Kidney glomerular epithelial cell (primary cell): ENCODE measurements at regions not wholly inside any gene's neighbourhood (a gene's known extent, or its start where the extent isn't known, plus 50 kb on each side); places are given as distances from the start of the nearest gene placed in this dataset.

Experiments
- DNase-seq: peaks from one replicate; lab custom pipeline; 2025; lab: John Stamatoyannopoulos, UW

DNA sequence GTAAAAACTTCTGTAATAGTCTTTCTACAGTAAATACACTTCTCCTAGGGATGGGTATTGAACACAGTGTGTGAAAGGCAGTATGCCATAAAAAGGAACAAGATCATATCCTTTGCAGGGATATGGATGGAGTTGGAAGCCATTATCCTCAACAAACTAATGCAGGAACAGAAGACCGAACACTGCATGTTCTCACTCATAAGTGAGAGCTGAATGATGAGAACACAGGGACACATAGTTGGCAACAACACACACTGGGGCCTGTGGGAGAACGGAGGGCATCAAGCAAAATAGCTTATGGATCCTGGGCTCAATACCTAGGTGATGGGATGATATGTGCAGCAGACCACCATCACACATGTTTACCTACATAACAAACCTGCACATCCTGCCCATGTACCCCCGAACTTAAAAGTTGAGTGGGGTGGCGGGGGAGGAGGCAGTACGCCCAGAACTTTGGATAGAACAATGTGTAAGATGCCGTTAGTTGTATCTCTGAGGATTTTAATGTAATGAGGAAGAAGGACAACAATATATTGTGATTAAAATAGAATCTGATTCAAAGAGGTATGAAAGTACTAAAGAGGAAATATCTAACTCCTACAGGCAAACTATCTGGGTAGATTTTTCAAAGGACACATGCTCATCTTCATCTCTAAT is 183.2 kb downstream of the NDFIP2 start:
- DNase-seq, result no peak

DNA sequence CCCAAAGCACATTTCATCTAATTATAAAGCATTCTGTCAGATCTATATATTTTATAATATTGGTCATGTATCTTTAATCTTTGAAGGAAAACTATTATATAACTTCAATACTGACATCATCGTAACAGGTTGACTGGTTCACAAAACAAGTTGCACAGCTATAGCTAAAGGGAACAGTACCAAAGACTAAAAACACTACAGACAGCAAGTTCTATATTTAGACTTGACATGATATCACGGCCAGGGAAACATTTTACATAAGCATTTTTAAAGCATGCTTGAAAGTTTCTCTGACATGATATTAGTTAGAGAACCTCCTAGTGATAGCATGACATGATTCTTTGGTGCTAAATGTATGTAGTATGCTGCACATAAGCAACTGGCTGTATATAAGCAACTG is 182.5 kb downstream of the NDFIP2 start:
- DNase-seq, result no peak

DNA sequence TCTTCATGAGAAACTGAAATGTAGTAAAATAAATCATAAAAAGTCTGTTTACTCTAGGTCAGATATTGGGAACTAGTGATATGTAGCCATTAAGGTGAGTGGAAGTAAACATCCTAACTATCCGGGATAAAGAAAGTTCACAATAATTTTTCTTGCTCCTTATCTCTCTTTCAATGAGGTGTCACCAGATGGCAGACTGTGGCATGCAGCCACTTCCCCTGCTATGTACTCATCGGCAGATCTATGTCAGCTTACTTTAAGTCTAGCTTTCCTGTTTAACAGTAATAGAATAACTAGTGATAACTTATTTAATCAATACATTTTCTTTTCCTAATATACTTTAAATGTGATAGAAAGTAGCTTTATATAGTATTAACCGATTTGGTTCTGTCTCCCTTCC is 181.9 kb downstream of the NDFIP2 start:
- DNase-seq, result no peak

DNA sequence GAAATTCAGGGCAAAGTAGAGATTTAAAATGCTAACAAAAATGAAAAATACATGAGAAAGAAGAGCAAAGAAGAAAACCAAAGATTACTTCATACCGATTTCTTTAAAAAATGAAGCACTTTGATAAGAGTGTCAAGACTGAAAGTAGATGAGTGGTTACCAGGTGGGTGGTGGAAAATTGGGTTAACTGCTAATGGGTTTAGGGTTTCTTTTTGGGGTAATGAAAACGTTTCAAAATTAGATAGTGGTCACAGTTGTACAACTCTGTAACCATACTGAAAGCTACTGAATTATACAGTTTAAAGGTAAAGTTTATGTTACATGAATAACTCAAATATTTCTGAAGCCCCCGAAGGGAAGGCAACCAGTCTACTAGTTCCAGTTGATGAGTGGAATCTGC is 179.4 kb downstream of the NDFIP2 start:
- DNase-seq, result no peak

DNA sequence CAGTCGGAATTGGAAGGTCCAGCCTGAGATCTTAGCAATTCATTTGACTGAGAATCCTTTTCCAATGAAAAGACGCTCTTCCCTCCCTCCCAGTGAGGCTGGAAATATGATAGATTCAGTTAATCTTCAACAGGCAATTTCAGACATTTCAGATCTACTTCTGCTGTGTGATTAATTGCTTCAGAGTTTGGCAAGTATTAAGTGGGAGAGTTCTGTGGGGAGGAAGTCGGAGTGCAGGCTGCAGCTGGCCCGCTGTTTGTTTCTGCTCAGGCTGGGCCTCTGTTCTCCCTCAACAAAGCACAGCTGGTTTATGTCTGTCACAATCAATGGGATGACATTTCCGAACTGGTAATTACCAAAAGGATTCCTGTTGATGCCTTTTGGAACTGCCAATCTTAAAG is 178.2 kb downstream of the NDFIP2 start:
- peak; percentile 46 for DNase-seq

DNA sequence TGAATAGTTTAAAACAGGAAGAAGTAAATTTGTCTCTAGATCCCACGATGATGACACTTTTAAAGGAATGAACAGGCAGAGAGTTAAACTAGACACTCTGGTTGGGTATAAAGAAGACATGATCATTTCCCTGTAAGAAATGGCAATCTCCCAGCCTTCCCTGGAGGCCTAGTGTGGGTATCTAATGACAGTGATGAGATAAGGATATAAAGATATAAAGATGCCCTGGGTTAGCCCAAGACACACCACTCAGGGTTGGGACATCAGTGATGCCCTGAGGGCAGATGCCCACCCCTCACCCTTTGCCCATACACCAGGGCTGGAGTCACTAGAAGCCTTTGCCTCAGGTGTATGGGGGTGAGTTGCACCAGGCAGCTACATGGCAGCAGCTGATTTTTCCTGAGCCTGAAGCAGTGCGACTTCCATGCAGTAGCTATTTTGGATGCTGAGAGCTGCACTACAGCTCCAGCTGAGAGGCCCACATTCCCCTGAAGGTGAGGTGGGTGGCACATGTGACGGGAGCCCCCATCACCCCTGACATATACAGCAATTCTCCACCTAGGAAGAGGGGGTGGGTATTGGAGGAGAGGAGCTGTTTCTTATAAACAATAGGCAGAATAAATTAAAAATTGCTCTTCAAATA is 177.5 kb downstream of the NDFIP2 start:
- no peak for DNase-seq

DNA sequence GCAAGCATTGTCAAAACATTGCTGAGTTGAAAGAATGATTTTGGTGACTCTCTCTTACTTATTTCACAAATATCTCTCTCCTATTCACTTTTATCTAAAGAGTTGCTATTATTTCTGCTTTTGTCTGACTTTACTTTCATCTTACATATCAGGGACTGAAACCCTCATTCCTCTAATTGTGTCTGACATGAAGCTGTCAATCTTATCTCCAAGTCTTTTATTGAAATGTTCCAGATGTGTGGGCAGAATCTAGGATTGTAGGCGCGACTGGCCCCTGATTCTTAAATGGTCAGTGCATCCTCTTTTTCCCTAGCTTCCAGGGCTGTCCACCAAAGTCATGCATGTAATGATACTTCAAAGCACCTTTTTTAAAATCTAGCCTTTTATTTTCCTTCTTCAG is 174.6 kb downstream of the NDFIP2 start:
- DNase-seq, result no peak

DNA sequence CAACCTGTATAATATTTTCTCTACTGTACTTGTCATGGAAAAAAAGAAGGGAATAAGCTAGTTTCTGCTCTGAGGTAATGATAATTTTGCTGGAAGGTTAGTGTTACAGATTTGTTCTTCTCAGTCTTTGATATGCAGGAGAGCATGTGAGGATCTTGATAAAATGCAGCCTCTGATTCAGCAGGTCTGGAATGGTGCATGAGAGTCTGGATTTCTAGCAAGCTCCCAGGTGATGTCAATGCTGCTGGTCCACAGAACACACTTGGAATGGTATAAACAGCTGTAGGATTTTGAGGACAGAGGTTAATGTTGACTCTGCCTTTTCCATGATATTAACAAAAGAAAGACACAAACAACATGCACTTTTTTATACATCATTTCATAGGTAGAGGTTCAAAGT is 173.6 kb downstream of the NDFIP2 start:
- DNase-seq, result no peak

DNA sequence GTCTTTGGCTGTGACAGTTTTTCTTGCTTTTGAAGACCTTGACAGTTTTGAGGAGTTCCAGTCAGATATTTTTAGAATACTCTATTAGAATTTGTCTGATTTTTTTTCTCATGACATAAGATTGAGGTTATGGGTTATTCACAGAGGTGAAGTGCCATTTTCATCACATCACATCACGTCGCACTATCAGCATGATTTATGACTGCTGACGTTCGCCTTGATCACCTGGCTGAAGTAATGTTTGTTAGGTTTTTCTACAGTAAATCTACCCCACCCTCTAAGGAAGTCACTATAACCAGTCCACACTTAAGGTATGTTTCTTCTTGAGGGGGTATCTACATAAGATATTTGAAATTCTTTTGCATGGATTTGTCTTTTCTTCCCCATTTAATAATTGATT is 169.7 kb downstream of the NDFIP2 start:
- no peak for DNase-seq

DNA sequence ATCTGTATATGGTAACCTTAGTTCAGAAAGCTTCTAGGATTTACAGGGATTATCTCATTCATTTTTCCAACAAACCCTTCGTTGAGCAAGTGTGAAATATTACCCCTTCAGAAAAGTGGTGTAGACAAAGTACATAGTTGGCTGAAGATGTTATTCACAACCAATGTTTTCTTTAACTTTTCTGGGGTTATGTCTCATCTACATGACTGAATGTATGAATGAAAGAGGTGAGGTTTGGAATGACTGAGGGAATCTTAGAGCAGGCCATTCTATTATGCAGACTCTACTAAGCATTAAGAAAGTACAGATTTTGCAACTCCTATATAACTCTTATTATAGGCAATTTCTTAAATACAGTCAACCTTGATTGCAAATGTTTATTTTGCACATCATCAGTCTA is 167.2 kb downstream of the NDFIP2 start:
- DNase-seq, result no peak

DNA sequence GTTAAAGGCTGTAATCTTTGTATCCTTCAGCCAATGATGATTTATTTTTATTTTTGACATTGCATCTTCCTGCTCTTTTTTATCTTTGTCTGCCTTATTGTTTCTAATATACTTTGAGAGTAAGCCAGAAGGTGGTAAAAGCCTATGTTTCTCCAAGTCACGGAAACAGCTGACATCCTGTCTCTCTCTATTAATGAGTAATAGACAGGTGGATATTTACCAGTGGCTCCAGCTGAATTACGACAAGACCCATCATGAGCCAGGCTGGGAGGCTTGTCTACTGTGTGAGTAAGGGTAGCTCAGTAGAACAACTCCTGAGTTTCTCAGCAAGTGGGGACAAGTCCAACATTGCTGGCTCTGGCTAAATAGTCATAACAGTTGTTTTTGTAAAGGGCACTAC is 166.6 kb downstream of the NDFIP2 start:
- peak; percentile 43 for DNase-seq

DNA sequence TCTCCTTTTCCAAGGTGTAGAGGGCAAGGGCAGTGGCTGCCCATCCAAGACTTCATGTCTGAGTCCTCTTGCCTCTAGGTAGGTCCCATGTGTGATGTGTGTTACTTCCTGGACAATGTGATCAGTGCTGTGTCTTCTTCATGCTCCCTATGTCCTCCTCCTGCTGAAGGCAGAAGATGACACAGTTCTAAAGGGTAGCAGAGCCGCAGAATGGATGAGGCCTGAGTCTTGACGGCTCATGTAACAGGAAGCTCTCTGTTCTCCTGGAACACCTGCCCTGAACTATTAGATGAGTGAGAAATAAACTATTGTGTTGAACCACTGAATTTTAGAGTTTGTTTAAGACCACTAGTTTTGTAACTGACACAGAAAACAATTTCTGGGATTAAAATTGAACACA is 165.9 kb downstream of the NDFIP2 start:
- no peak for DNase-seq

DNA sequence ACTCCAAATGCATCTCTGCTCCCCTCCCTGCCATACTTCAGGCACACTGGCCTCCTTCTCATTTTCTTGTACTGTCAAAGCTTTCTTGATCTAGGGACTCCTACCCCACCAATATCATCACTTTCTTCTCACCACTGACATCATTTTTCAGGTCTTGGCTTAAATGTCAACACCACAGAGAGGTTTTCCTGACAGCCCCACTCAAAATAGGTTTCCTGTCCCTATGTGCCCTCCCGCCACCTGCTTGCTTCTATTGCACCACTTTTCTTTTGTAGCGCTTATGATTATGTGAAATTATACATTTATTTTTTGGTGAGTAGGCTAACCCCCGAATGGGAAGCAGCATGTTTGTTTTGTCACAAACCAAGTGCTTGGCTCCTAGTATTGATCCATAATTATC is 164.6 kb downstream of the NDFIP2 start:
- DNase-seq, result no peak

DNA sequence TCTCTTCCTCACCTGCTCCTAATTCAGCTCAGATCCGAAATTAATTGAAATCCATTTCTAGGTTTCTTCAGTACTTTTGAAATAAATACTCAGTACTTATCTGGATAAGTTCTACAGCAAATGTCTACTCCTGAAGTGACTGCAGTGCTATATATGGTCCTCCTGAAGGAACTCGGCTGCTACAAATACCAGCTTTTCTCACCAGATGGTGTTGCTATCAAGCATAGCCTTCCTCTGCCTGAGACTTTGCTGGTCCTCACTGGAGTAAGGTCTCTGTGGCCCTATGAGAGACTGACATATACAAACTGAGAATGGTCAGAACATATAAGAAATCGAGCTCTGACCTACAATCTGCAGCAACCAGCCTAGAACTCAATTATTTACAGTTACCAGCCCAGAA is 161.6 kb downstream of the NDFIP2 start:
- no peak for DNase-seq

DNA sequence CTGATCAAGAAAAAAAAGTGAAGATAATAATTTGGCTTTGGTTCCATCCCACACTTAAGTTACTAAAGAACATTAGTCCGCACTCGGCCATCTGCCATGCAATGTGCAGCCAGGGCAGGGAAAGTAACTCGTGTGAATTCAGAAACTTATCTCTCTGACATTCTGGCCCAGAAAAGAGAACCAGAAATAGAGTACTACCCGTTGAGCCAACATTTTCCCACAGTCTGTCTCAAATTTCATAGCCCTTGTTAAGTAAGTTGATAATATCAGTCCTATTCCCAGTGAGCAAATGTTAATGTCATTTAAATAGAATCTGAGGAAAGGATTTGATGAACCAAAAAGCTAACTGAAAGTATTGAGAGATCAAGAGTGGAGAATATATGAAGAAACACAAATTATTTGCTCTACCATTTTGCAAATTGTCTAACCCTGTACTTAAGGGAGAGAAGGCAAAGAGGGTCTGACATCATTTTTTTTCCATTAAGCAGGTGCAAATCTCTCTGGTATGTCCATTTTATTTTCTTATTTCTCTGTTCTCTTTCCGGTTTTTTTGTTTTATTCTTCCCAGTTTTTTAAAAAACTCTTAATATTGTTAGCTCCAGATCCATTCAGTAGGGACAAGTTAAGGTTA is 156.3 kb downstream of the NDFIP2 start:
- no peak for DNase-seq

DNA sequence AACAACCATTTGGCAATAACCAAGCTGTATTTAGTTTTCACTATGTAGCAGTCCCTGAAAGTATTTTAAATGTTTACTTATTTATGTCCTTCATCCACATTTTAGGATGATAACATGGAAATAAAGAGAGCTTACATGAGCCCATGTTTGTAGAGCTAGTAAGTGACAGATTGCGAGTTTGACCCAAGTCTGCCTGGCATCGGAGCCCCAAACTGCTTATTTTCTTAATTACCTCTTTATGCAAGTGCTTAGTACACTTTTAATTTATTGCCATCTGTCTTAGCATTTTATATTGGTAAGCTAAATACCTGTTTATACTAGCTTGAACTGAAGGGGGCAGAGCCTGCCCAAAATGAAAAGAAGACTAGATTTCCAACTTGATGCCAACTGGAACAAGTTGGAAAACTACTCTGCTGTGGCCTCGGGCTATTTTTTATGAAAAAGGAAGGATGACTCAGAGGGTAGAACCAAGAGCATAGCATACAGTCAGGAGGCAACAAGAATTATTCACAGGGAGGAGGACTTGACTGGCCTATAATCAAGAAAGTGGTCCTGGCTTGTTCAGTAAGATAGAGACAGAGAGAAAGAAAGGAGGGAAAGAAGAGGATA is 150.2 kb downstream of the NDFIP2 start:
- peak; percentile 85 for DNase-seq

DNA sequence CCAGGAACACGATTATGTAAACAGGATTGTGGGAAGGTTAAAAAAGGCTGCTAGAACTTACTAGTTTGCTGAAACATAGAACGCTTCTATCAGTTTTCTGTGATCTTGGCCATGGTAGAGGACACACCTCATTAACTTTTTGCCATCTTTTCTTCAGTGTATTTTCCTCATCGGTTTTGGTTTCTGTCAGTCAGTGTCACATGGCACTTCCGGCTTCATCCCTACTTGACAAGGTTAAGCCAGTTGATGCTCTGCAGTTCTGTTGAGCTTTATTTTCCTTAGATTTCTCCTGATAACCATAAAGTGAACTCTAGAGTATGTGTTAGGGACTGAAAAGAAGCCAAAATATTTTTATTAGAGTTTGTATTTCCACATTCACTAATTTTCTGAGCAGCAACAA is 147.5 kb downstream of the NDFIP2 start:
- DNase-seq, result no peak

DNA sequence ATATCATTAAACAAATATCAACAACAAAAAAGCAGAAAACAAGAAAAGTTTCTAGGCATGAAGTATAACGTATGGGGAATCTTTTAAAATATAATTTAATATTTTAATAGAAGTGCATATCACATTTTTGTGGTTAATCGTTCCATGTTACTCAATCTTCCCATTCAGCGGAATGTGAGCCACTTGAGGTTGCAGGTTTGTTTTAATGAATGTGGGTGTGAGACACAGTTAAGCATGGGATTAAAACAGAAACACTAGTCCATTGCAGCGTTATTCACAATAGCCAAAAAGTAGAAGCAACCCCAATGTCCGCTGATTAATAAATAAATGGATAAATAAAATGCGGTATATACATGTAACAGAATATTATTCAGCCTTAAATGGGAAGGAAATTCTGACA is 146.0 kb downstream of the NDFIP2 start:
- no peak for DNase-seq

DNA sequence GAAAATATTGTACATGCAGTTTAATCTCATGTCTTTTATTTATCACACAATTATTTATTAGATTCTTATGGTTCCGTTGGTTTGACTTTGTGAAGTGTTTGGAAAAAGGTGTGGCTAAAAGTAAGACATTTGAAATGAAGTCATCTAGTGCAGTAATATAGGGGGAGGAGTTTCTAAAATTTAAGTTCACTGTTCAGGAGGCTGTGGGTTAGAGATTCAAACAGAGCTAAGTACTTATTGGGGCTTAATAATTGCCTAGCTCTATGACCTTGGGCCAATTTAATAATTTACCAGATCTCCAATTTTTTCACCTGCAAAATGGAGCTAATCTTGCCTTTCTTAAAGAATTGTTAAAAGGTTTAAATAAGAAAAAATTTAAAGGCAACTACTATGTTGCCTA is 144.6 kb downstream of the NDFIP2 start:
- DNase-seq, result no peak

DNA sequence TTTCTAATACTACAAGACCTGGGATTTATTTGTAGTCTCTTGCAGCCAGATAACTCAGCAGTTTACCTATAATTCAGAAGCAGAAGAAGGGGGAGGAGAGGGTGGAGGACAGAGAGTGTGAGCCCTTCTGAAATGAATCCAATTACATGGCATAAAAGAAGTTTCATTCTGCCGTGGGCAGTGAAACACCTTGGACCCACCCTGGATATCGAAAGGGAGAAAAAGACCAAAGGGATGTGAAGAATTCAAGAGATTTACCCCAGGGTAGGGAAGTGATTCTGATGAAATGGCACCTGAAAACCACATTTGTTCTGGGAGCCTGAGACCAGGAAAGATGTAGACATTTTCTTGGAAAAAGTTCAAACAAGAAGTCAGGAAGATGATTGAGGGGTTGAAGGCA is 140.9 kb downstream of the NDFIP2 start:
- DNase-seq, result no peak

DNA sequence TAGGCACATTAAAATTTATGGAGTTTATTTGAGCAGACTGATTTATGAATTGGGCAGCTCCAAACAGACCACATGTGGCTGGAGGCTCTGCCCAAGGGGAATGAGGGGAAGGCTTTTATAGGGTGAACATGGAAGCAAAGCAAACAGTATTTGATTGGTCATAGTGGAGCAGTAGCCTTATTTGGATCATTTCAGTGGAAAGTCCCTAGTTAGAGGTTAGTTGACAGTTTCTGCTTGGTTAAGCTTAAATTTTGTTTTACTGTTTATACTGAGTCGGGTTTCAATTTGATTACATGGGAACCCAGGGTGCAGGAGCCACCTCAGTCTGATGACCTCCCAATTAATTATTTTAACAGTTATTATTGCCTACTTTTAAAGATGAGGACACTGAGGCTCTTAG is 140.5 kb downstream of the NDFIP2 start:
- DNase-seq, result no peak

DNA sequence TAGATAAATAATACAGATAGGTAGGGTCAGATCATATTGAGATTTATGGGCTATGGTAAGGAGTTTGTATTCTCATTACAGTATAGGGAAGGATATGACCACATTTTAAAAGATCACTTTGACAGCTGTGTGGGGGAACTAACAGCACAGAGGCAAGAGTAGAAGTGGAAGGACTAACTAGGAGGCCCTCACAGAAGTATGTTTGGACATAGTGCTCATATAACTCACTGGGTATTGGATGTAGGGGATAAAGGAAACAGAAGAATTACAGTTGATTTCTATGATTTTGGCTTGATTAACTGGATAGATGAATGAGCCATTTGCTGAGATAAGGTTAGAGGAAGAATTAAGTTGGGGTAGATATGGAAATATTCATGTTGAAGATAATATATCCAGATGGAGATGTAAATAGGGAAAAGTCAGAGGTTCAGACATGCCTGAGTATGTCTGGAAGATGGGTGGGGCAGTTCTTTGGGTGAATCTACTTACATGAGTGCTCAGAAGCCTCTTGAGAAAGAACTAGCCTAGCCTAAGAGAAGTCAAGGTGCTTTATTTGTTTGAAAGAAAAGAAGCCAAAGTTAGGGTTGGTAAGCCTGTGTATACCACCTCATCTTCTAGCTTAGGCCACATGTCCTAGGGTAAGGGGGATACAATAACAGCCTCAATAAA is 133.4 kb downstream of the NDFIP2 start:
- DNase-seq, result no peak

DNA sequence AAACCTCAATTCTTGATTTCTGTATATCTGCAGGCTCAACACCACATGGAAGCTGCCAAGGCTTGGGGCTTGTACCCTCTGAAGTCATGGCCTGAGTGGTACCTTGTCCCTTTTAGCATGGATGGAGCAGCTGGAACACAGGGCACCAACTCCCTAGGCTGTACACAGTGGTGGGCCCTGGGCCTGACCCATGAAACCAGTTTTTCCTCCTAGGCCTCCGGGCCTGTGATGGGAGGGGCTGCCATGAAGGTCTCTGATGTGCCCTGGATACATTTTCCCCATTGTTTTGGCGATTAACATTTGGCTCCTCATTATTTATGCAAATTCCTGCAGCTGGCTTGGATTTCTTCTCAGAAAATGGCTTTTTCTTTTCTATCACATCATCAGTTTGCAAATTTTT is 131.6 kb downstream of the NDFIP2 start:
- DNase-seq, result no peak
